Activated naive CD8-positive, alpha-beta T cell (primary cell): ENCODE measurements at regions not wholly inside any gene's neighbourhood (a gene's known extent, or its start where the extent isn't known, plus 50 kb on each side); places are given as distances from the start of the nearest gene placed in this dataset.

ENCODE experiments used
- H3K27ac Mint-ChIP-seq: one replicate; pipeline ENCODE4 v1.8.0; 2021; ENCODE audit warnings: mixed read lengths
- H3K27me3 Mint-ChIP-seq: one replicate; pipeline ENCODE4 v1.8.0; 2021; ENCODE audit warnings: mixed read lengths
- H3K36me3 Mint-ChIP-seq: one replicate; pipeline ENCODE4 v1.8.0; 2021; ENCODE audit warnings: mixed read lengths
- H3K4me1 Mint-ChIP-seq: one replicate; pipeline ENCODE4 v1.8.0; 2021; ENCODE audit warnings: low read depth, mixed read lengths
- H3K4me3 Mint-ChIP-seq: one replicate; pipeline ENCODE4 v1.8.0; 2021; ENCODE audit warnings: mild to moderate bottlenecking, mixed read lengths
- H3K9me3 Mint-ChIP-seq: one replicate; pipeline ENCODE4 v1.8.0; 2021; ENCODE audit warnings: low read depth, mixed read lengths

- Mint-ChIP-seq H3K4me3 (no peak overlapping the region), H3K9me3 (peaks cover 7% of the 10 kb centered on the region), H3K27ac (no peak overlapping the region), H3K4me1 (no peaks in the 10 kb centered on the region), H3K27me3 (peaks cover 2% of the 10 kb centered on the region), H3K36me3 (no peaks in the 10 kb centered on the region)
Measured at GRCh38 chr3:17949101-17949500, 206.7 kb upstream of the TBC1D5 start.

DNA sequence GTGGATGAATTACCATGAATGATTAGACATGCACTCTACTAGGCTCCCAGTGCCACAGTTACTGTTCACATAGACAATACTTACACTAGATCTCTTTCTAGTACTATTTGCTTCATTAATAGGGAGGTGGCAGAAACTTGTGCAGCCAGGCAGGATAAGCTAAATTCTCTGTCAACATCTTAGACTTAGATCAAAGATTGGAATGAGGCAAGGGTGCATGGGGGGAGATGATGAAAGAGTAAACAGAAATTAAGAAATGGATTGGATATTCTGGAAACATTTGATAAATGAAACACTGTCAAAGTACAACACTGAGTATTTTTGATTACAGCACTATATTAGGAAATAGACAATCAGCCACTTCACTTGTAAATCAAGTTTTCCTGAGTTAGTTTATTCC, 205.4 kb upstream of the TBC1D5 start:
- no peak overlapping the region for H3K27ac Mint-ChIP-seq
- H3K36me3 Mint-ChIP-seq, result no peaks in the 10 kb centered on the region
- H3K27me3 Mint-ChIP-seq, result peaks cover 2% of the 10 kb centered on the region
- H3K9me3 Mint-ChIP-seq, result peaks cover 7% of the 10 kb centered on the region
- H3K4me3 Mint-ChIP-seq, result no peak overlapping the region
- H3K4me1 Mint-ChIP-seq, result no peaks in the 10 kb centered on the region

GRCh38 chr3:17946619-17947018, 204.2 kb upstream of the TBC1D5 start:
- no peaks in the 10 kb centered on the region for H3K36me3 Mint-ChIP-seq

DNA sequence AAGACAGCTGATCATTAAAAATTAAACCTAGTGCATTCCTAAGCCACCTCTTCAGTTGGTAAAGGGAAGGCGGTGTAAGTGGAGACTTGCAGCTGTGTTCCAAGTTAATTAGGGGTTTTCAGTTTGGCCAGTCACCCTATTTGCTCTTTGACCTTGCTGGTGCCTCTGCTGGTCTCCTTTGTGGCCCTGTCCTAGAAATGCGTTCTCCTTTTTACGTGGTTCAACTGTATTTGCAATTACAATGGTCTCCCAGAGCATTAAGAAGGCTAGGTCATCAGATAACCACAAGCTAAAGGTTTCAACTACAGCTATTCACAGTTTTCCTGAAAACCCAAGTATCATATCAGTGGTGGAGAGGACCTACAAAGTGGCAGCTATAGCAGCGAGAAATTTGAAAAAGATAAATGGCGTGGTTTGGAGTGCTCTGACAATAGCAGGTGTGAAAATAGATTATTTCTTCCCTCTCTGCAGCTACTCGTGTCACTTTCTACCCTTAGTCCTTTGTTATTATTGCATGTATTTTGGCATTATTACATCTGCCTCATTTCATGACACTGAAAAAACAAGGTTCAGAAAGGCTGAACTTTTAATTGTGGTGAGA, 203.5 kb upstream of the TBC1D5 start:
- H3K36me3 Mint-ChIP-seq, result no peaks in the 10 kb centered on the region
- H3K27ac Mint-ChIP-seq, result no peak overlapping the region
- peaks cover 6% of the 10 kb centered on the region for H3K9me3 Mint-ChIP-seq
- peaks cover 2% of the 10 kb centered on the region for H3K27me3 Mint-ChIP-seq
- no peaks in the 10 kb centered on the region for H3K4me1 Mint-ChIP-seq
- no peak overlapping the region for H3K4me3 Mint-ChIP-seq

More at GRCh38 chr3:17946619-17947018, 204.2 kb upstream of the TBC1D5 start:
- Mint-ChIP-seq H3K27ac (no peak overlapping the region), H3K27me3 (peaks cover 2% of the 10 kb centered on the region), H3K4me1 (no peaks in the 10 kb centered on the region), H3K4me3 (no peak overlapping the region), H3K9me3 (peaks cover 7% of the 10 kb centered on the region)

DNA sequence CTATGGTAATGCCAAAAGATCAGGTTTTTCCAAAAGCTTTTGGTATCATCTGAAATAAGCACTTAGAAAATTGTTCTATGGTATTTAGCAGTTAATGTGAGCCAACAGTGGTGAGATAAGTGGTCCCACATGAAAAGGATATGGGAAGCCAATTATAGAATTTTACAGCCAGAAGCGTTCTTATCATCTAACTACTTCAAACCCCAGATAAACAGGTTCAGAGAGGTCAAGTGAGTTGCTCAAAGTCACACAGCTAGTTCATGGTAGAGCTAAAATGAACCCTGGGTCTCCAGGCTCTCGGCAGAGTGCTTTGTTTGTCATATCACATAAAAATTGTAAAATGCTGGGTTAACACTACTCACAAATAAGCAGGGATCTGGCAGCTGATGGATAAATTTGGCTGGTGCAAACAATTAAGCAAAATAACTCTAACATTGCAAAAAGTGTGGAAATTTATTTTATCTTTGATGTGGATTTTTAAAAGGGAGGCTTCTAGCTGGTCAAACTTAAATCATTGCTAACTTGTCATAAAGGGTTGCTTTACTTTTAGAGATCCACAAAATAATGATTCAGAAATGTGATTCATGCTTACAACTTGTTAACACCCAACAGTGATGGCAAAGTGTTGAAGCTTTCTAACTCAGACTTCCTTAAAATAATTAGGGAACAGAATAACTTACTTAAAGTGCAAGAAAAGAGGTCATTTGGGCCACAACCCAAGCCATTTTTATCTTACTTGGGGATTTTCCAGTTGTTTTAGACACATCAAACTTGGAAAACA, 202.8 kb upstream of the TBC1D5 start:
- H3K36me3 Mint-ChIP-seq, result no peaks in the 10 kb centered on the region
- H3K9me3 Mint-ChIP-seq, result no peaks in the 10 kb centered on the region
- H3K4me3 Mint-ChIP-seq, result no peak overlapping the region
- H3K27ac Mint-ChIP-seq, result no peak overlapping the region
- H3K4me1 Mint-ChIP-seq, result no peaks in the 10 kb centered on the region
- peaks cover 2% of the 10 kb centered on the region for H3K27me3 Mint-ChIP-seq

- Mint-ChIP-seq H3K9me3 (no peaks in the 10 kb centered on the region), H3K4me3 (no peak overlapping the region), H3K4me1 (no peaks in the 10 kb centered on the region), H3K36me3 (no peaks in the 10 kb centered on the region), H3K27me3 (peaks cover 4% of the 10 kb centered on the region), H3K27ac (no peak overlapping the region)
Measured at GRCh38 chr3:17942856-17943255, 200.4 kb upstream of the TBC1D5 start.

DNA sequence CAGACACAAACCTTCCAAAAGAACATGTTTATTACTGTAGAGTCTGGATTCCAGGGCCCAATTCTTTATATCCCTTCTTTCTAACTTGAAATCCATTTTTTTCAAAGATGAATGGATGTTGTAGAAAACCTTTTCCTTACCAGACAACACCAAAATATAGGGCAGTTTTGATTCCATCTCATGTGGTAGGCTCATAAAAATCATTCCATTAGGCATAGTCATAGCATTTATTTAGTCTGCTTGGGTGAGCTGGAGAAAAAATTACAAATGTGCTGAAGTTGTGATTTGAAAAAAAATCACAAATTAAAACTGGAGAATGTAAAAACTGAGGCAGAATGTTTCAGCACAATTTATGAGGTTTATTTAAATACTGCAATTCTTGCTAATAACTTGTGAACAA, 199.3 kb upstream of the TBC1D5 start:
- H3K9me3 Mint-ChIP-seq, result no peaks in the 10 kb centered on the region
- H3K4me3 Mint-ChIP-seq, result no peak overlapping the region
- H3K27ac Mint-ChIP-seq, result no peak overlapping the region
- no peaks in the 10 kb centered on the region for H3K4me1 Mint-ChIP-seq
- H3K27me3 Mint-ChIP-seq, result peaks cover 4% of the 10 kb centered on the region
- no peaks in the 10 kb centered on the region for H3K36me3 Mint-ChIP-seq

GRCh38 chr3:17941152-17941551, 198.7 kb upstream of the TBC1D5 start:
- peaks cover 4% of the 10 kb centered on the region for H3K27me3 Mint-ChIP-seq
- no peaks in the 10 kb centered on the region for H3K4me1 Mint-ChIP-seq
- no peaks in the 10 kb centered on the region for H3K9me3 Mint-ChIP-seq
- no peak overlapping the region for H3K4me3 Mint-ChIP-seq
- H3K27ac Mint-ChIP-seq, result no peak overlapping the region
- H3K36me3 Mint-ChIP-seq, result no peaks in the 10 kb centered on the region

DNA sequence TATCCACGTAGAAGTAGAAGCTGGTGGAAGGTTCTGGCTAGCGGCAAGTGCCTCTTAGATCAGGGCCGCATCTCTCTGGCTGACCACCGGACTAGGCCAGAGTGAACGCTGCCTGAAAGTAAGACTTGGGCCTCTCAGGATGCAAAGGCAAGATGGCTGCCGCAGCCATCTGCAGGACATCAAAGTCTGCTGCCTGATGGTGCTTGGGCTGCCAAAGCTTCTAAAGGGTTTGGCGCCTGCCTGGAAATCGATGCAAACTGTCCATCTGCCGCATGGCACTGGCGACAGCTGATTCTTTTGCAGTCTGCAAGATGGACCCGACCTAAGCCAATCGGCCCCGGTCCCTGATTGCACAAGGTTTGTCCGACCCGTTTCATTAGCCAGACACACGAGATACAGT, 196.7 kb upstream of the TBC1D5 start:
- Mint-ChIP-seq H3K4me1 (no peaks in the 10 kb centered on the region), H3K9me3 (no peaks in the 10 kb centered on the region), H3K4me3 (no peak overlapping the region), H3K27me3 (peaks cover 2% of the 10 kb centered on the region), H3K27ac (no peak overlapping the region), H3K36me3 (peaks cover 2% of the 10 kb centered on the region)

- Mint-ChIP-seq H3K27me3 (peaks cover 2% of the 10 kb centered on the region), H3K36me3 (peaks cover 4% of the 10 kb centered on the region), H3K27ac (no peak overlapping the region), H3K4me3 (no peak overlapping the region), H3K4me1 (no peaks in the 10 kb centered on the region), H3K9me3 (no peaks in the 10 kb centered on the region)
Measured at GRCh38 chr3:17938313-17938712, 195.9 kb upstream of the TBC1D5 start.

DNA sequence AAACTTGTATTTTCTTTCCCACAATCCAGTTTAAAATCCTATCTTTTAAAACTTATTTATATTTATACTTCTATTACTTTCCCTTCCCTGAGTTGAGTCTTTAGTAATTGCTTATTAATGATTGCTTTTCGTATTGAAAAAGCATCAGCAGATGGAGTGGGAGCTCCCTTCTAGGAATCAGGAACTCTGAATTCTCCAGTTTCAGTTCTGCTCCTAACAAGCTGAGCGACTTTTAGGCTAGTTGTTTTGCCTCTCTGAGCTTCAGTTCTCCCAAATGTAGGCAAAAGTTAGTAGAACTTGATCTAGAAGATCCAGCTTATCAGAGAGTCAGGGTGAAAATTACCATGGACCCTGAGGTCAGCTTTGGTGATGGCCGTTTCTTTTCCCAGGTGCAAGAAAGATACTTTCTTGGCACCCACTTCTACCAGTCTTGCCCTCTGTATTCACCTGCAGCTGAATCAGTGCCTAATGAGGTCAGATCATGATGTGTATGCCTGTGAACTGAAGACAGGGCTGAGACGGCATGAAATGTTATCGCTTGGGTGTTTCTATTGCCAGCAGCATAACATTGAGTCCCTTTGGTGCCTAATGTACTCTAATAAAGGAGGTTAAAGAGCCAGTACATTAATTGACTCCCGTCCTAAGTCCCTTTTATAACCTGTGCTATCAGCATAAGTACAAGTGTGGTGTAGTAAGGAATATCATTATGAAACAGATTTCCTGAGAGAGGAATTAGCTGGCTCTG, 194.5 kb upstream of the TBC1D5 start:
- H3K9me3 Mint-ChIP-seq, result no peaks in the 10 kb centered on the region
- H3K27me3 Mint-ChIP-seq, result peaks cover 2% of the 10 kb centered on the region
- peaks cover 4% of the 10 kb centered on the region for H3K36me3 Mint-ChIP-seq
- H3K27ac Mint-ChIP-seq, result no peak overlapping the region
- no peaks in the 10 kb centered on the region for H3K4me1 Mint-ChIP-seq
- no peak overlapping the region for H3K4me3 Mint-ChIP-seq

DNA sequence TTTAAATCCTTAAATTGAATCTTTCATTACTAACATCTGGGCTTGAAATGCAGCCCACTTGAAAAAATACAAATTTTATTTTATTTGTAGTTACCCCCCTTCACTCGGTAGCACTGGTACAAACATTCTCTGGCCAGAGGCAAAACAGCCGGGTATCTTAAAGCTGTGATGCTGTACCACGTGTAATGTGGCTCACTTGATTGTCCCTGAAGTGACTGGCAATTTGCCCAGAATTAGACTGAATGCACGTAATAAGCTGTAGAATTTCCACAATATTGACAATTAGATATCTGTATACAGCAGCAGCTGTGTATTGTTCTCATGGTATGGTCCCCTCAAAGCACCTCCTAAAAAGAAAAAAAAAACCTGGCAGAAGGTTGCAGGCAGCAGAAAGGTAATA, 192.8 kb upstream of the TBC1D5 start:
- Mint-ChIP-seq H3K27me3 (peaks cover 2% of the 10 kb centered on the region), H3K27ac (no peak overlapping the region), H3K36me3 (peaks cover 4% of the 10 kb centered on the region), H3K9me3 (no peaks in the 10 kb centered on the region), H3K4me3 (no peak overlapping the region), H3K4me1 (no peaks in the 10 kb centered on the region)

GRCh38 chr3:17932136-17932771, 189.8 kb upstream of the TBC1D5 start:
- Mint-ChIP-seq H3K4me1 (no peaks in the 10 kb centered on the region), H3K27ac (no peak overlapping the region), H3K36me3 (peaks cover 4% of the 10 kb centered on the region), H3K4me3 (no peak overlapping the region), H3K27me3 (no peaks in the 10 kb centered on the region), H3K9me3 (no peaks in the 10 kb centered on the region)

- no peak overlapping the region for H3K4me3 Mint-ChIP-seq
- no peaks in the 10 kb centered on the region for H3K4me1 Mint-ChIP-seq
- no peak overlapping the region for H3K27ac Mint-ChIP-seq
- H3K36me3 Mint-ChIP-seq, result peaks cover 4% of the 10 kb centered on the region
- no peaks in the 10 kb centered on the region for H3K9me3 Mint-ChIP-seq
- H3K27me3 Mint-ChIP-seq, result no peaks in the 10 kb centered on the region
Measured at GRCh38 chr3:17931131-17931530, 188.7 kb upstream of the TBC1D5 start.
